Vagina (tissue), 2 donors: ENCODE measurements at regions not wholly inside any gene's neighbourhood (a gene's known extent, or its start where the extent isn't known, plus 50 kb on each side); places are given as distances from the start of the nearest gene placed in this dataset.

Experiments
- POLR2AphosphoS5 ChIP-seq, 2 donors: sonication (generic); formaldehyde crosslinking; IDR thresholded peaks; one replicate each; pipeline ENCODE4 v1.9.0; 2017; ENCODE audit warnings: antibody characterized with exemption in 2 of 2, mild to moderate bottlenecking in 2 of 2, low read depth in 1 of 2; ENCODE audit not compliant: insufficient read depth in 1 of 2
- TF ChIP-seq, protein P1 (sequence below), 3 experiments: fragments of 450-650 bp in 2 of 3; fragments of 200-600 bp in 1 of 3; sonication (generic) in 1 of 3; IDR thresholded peaks; one replicate each; pipeline ENCODE4 v1.5.1; 2017 to 2019; ENCODE audit warnings: antibody characterized with exemption in 3 of 3, mild to moderate bottlenecking in 2 of 3, moderate library complexity in 2 of 3

DNA sequence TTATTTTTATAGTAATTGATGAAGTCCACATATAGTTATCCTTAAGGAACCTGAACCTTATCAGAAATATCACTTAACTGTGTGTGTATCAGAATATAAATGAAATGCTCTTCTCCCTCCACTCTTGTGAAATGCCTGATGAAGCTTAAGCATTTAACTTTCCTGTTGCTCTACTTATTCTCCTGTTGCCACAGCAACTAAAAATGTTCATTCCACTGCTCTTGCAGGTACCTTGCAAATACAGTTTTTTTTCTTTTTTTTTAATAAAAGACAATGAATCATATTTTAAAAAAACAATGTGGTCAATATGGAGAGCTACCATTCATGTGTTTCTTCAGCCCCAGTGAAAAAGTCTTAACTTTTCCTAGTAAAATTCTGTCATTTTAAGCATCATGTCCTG, 210.3 kb downstream of the RFPL4B start:
- TF ChIP-seq, protein P1, sequence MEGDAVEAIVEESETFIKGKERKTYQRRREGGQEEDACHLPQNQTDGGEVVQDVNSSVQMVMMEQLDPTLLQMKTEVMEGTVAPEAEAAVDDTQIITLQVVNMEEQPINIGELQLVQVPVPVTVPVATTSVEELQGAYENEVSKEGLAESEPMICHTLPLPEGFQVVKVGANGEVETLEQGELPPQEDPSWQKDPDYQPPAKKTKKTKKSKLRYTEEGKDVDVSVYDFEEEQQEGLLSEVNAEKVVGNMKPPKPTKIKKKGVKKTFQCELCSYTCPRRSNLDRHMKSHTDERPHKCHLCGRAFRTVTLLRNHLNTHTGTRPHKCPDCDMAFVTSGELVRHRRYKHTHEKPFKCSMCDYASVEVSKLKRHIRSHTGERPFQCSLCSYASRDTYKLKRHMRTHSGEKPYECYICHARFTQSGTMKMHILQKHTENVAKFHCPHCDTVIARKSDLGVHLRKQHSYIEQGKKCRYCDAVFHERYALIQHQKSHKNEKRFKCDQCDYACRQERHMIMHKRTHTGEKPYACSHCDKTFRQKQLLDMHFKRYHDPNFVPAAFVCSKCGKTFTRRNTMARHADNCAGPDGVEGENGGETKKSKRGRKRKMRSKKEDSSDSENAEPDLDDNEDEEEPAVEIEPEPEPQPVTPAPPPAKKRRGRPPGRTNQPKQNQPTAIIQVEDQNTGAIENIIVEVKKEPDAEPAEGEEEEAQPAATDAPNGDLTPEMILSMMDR (IDR thresholded peaks at IDR 0.05), result no peak
- TF ChIP-seq POLR2AphosphoS5 (IDR thresholded peaks at IDR 0.05; ENCODE audit: insufficient read depth in 1 of 2, low read depth in 1 of 2), result no peak
